ENCODE measurements at regions not wholly inside any gene's neighbourhood (a gene's known extent, or its start where the extent isn't known, plus 50 kb on each side); places are given as distances from the start of the nearest gene placed in this dataset.
"Not testable (repeated sequence)": the region's sequence is repeated elsewhere in the genome, so short reads cannot be mapped to it uniquely, and the experiment has no call there.

- TF ChIP-seq CTCF (IDR thresholded peaks at IDR 0.05; ENCODE audit: borderline replicate concordance, insufficient read depth, low read depth, low read length), result no peak
- H3K4me3 ChIP-seq (ENCODE audit: low read depth, low read length), result no peak overlapping the region
These were observed 67.7 kb upstream of the SPTLC3 start for GRCh38 chr20:12941025-12941424.

- H3K4me3 ChIP-seq (ENCODE audit: low read depth, low read length), result no peak overlapping the region
- TF ChIP-seq CTCF (IDR thresholded peaks at IDR 0.05; ENCODE audit: borderline replicate concordance, insufficient read depth, low read depth, low read length), result no peak
These were observed 66.6 kb upstream of the SPTLC3 start for GRCh38 chr20:12942123-12942522.

- TF ChIP-seq CTCF (IDR thresholded peaks at IDR 0.05; ENCODE audit: borderline replicate concordance, insufficient read depth, low read depth, low read length), result no peak
- H3K4me3 ChIP-seq (ENCODE audit: low read depth, low read length), result no peak overlapping the region
These were observed 62.0 kb upstream of the SPTLC3 start for GRCh38 chr20:12946789-12947188.

- no peak for TF ChIP-seq CTCF (IDR thresholded peaks at IDR 0.05; ENCODE audit: borderline replicate concordance, insufficient read depth, low read depth, low read length)
- no peak overlapping the region for H3K4me3 ChIP-seq (ENCODE audit: low read depth, low read length)
These were observed 61.1 kb upstream of the SPTLC3 start for GRCh38 chr20:12947691-12948090.

- TF ChIP-seq CTCF (IDR thresholded peaks at IDR 0.05; ENCODE audit: borderline replicate concordance, insufficient read depth, low read depth, low read length), result no peak
- H3K4me3 ChIP-seq (ENCODE audit: low read depth, low read length), result no peak overlapping the region
These were observed 59.3 kb upstream of the SPTLC3 start for GRCh38 chr20:12949429-12949980.

GRCh38 chr20:12954254-12954653, 54.5 kb upstream of the SPTLC3 start:
- not testable (repeated sequence) for H3K4me3 ChIP-seq (ENCODE audit: low read depth, low read length)

GRCh38 chr20:12955611-12956010, 53.2 kb upstream of the SPTLC3 start:
- TF ChIP-seq CTCF (IDR thresholded peaks at IDR 0.05; ENCODE audit: borderline replicate concordance, insufficient read depth, low read depth, low read length), result no peak
- no peak overlapping the region for H3K4me3 ChIP-seq (ENCODE audit: low read depth, low read length)

- no peak for TF ChIP-seq CTCF (IDR thresholded peaks at IDR 0.05; ENCODE audit: borderline replicate concordance, insufficient read depth, low read depth, low read length)
- H3K4me3 ChIP-seq (ENCODE audit: low read depth, low read length), result no peak overlapping the region
These were observed 52.5 kb upstream of the SPTLC3 start for GRCh38 chr20:12956303-12956702.

All from GM12875 (cell line).